ENCODE measurements at regions not wholly inside any gene's neighbourhood (a gene's known extent, or its start where the extent isn't known, plus 50 kb on each side); places are given as distances from the start of the nearest gene placed in this dataset.

DNA sequence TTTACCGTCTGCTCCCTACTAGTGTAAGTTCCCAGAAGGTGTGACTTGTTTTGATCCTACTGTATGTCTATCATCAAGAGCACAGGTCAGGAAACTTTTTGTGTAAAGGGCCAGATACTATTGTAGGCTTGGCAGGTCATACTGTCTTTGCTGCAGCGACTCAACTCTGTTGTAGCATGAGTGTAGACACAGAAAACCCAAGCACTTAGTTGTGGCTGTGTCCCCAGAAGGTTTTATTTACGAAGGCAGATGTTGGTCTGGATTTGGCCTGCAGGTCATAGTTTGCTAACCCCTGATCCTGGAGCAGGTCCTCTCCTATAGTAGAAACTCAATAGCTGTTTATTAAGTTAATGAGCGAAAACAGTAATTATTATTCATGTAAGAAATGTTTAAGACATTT lies 365.9 kb upstream of the B3GALT2 start:
- no peak for DNase-seq (ENCODE audit: low read depth)

DNA sequence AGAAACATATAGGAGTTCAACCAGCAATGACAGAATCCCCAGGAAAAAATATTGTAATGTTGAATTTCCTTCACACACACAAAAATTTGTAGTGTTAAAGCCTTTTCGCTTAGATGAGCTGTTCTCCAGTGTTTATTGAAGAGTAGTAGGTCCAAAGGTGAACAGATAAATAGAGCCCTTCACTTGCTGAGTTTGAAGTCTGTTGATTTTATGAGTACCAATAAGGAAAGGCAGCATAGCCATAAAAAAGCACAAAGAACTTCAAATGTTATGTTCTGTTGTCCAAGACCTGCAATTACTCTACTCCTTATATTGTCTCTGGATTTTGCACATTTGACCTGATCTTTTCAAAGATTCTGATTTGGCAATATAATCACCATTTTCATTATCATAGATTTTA lies 362.7 kb upstream of the B3GALT2 start:
- DNase-seq (ENCODE audit: low read depth), result no peak

DNA sequence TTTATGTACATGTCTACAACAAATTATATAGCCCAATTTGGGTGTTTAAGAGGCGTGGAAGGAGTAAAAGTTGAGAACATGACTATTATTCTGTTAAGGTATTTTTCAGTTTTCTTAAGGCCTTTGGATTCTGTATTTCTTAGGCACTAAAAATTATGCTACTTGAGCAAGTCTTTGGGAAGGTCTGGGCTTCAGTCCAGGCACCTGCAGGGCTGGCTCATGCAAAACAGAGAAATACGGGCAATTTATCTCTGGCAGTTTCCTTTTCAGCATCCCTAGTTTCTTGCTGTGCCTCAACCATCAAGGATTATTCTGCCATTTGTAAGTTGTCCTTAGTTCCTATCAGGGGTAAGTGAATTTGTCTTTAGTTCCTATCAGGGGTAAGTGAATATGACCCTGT lies 358.8 kb upstream of the B3GALT2 start:
- no peak for DNase-seq (ENCODE audit: low read depth)

DNA sequence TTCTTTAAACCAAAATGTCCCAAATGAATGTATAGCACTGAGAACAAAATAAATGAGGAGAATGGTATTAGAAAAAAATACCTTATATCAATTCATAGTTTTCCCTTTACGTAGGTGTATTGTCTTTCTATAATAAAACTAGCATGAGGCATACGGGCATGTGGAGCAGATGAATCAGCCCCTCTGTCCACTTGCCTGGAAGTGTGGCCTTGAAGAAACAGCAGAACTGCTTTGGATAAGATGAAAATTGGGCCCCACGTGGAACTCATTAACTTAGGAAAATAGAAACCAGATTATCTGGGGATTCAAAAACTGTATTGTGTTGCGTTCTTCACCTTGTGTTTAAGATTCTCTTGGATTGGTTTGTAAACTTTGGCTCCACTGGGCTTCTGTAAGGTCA lies 356.8 kb upstream of the B3GALT2 start:
- peak; percentile 31 for DNase-seq (ENCODE audit: low read depth)

DNA sequence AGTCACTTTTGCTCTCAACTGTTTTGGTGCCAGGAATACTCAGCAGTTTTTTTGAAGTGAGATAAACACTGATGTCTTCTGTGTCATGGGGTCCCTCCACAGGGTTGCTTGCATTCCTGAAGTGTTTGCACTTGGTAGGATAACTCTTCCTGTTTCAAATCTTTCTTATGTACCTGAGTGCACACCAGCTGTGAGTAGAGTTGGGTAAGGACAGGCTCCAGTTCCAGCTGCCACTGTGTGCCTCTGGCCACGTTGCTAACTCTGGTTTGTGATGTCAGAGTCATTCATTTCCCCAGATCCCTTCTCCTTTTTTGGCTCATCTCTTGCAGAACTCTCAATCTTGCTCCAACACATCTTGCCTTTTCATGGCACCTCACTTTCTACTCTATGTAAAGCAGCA lies 356.3 kb upstream of the B3GALT2 start:
- DNase-seq (ENCODE audit: low read depth), result no peak

DNA sequence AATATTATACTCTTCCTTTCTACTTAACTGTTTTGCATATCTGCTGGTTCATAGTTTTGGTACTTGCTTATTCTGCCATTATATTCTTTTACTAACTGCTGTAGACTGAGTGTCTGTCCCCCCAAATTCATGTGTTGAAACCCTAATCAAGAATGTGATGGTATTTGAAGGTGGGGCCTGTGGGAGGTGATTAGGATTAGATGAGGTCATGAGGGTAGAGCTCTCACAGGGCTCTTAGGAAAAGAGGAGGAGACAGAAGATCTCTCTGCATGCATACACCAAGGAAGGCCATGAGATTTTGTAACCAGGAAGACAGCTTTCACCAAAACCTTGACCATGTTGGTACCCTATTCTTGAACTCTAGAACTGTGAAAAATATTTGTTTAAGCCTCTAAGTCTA lies 354.1 kb upstream of the B3GALT2 start:
- no peak for DNase-seq (ENCODE audit: low read depth)

DNA sequence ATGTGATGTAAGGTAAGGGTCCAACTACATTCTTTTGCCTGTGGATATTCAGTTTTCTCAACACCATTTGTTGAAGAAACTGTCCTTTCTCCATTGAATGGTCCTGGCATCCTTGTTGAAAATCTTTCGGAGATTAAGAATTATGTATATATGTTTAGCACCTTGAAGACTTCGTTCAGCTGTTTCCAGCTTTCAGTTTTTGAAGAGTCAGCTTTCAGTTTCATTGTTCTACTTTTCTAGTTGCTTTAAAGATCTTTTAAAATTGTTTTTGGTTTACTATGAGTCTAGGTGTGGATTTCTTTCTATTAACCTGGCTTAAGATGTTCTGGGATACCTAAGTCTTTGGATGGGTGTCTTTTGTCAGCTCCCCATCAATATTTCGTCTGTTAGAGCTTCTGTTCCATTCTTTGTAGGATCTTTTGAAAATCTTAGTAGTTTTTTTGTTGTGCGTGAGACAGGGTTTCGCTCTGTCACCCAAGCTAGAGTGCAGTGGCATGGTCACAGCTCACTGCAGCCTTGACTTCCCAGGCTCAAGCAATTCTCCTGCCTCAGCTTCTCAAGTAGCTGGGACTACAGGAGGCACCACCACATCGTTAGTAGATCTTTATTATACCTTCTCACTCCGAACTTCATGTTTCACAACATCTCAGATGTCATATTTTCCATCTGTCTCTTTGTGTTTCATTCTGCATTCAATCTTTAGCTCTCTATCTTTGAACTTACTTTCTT lies 353.5 kb upstream of the B3GALT2 start:
- DNase-seq (ENCODE audit: low read depth), result no peak

DNA sequence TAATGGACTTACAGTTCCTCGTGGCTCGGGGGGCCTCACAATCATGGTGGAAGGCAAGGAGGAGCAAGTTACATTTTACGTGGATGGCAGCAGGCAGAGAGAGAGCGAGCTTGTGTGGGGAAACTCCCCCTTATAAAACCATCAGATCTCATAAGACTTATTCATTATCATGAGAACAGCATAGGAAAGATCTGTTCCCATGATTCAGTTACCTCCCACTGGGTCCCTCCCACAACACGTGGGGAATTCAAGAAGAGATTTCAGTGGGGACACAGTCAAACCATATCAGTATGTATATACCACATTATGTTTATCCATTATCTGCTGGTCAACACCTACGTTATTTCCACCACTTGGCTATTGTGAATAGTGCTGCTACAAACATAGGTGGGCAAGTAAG lies 352.3 kb upstream of the B3GALT2 start:
- DNase-seq (ENCODE audit: low read depth), result no peak

DNA sequence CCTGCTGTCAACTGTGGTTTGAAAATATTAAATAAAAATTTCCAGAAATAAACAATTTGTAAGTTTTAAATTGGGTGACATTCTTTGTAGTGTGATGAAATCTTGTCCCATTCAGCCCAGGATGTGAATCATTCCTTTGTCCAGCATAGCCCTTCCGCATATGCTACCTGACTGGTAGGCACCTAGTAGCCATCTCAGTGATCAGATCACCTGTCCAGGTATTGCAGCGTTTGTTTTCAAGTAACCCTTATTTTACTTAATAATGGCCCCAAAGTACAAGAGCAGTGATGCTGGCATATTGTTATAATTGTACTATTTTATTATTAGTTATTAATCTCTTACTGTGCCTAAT lies 351.6 kb upstream of the B3GALT2 start:
- DNase-seq (ENCODE audit: low read depth), result no peak

DNA sequence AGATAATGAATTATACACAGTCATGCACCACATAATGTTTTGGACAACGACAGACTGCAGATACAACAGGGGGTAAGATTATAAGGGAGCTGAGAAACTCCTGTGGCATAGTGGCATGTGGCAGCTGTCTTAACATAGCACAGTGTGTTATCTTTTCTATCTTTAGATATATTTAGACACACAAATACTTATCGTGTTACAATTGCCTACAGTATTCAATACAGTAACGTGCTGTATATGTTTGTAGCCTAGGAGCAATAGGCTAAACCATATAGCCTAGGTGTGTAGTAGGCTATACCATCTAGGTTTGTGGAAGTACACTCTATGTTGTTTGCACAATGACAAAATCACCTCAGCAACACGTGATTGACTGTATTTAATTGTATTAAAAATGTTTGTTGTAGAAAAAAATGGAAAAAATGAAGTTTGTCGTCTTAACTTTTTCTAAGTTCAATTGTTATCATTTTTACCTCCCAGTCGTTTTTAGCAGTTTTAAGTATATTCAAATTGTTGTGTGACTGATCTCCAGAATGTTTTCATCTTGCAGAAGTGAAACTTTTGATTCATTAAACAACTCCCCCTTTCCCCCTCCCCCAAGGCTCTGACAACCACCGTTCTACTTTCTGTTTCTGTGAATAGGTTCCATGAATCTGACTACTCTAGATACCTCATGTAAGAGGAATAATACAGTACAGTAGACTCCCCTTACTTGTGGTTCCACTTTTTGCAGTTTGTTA lies 351.0 kb upstream of the B3GALT2 start:
- DNase-seq (ENCODE audit: low read depth), result no peak

DNA sequence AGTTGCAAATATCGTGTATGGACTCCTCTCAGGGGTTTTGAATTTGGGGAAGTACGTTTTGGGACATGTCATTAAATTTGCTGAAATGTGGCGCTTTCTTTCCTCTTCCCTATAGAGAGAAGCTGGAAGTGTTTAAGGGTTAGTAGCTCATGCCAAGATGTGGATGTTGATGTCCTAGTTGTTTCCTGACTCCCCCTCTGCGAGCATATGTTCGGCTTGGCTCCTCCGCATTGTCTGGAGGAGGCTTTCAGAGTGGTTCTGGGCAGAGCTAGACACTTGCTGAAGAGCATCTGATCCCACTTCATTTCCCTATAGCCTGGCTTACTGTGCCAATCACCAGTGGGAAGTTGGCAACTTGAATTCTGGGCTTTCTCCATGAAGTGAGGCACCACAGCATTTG lies 347.4 kb upstream of the B3GALT2 start:
- no peak for DNase-seq (ENCODE audit: low read depth)

DNA sequence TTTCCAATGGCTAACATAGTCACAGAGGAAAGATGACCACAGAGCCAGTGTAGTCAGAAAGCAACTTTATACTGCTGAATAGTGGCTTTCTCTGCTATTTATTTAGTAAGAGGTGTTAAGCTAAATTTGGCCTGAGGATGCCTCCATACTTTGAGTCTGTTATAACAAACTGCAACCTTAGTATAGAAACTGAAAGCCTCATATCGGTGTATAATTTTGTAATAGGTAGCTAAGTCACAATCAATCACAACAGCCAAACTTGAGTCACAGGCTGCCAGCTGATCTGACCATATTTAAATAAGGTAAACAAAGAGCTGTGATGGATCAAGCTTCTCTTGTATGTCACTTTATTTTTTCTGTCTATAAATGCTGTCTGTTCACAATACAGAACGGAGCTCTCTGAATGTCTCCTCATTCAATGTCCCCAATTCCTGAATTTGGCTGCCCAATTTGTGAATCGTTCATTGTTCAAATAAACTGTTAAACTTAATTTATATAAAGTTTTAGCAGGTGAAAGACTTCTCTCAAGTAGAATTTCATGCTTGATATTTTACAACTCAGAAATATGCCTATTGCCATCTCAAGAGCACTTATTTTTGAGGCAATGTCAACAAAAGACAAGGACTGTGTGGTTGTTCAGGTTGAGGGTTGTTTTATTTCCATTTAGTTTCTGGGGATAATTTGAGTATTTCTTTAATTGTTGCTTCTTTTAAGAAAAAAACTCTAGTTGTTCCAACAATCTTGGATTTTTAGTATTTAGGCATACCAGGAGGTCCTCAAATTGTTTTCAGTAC lies 339.7 kb upstream of the B3GALT2 start:
- DNase-seq (ENCODE audit: low read depth), result no peak

DNA sequence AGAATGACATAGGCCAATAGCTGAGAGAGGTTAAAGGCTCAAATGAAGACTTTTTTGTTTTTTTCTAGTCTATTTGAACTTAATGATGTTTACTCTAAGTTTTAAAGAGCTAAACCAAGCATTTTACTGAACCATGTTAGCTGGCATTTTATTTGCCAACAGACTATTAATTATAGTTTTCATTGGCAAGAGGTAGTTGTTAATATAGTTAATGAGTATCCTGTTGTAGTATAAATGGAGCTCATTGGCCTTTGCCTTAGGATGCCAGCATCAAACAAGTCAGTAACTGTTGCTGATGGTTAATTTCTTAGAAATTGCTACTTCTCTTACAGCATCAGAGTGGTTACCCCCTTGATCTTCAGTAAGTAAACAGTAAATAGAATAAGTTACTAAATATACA lies 339.0 kb upstream of the B3GALT2 start:
- no peak for DNase-seq (ENCODE audit: low read depth)

DNA sequence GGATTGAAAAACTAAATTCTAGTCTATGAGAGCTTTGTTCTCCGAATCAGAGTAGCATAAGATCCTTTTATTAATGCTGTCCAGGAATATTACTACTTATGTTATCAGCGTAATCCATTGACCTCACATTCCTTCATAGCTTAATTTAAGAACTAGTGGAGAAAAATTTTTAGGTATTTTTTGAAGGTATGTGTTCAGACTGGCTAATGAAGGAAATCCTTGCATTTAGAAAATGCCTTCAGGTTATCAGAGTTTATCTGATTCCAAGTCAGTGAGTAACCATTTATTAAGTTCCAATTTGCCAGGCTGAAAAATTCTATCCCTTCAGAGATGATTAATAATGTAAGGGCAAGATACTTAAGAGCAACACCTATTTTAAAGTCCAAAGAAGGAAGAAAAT lies 338.2 kb upstream of the B3GALT2 start:
- no peak for DNase-seq (ENCODE audit: low read depth)

DNA sequence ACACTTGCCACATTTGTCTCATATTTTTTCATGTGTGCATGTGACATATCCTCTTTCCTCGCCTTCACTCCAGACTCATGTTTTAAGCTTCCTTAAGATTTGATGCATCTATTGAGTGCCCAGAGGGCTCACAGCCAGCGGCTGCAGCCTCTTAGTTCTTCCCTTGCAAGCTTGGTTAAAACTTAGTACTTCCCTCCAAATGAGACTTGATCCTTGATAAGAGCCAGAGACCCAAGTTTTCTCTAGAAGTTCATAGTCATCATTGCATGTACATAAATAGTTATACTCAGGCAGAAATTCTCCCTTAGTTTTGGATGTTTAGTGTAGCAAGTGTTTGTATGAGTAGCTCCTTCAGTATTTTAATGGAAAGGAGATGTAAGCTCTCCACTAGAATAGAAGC lies 337.6 kb upstream of the B3GALT2 start:
- DNase-seq (ENCODE audit: low read depth), result no peak

DNA sequence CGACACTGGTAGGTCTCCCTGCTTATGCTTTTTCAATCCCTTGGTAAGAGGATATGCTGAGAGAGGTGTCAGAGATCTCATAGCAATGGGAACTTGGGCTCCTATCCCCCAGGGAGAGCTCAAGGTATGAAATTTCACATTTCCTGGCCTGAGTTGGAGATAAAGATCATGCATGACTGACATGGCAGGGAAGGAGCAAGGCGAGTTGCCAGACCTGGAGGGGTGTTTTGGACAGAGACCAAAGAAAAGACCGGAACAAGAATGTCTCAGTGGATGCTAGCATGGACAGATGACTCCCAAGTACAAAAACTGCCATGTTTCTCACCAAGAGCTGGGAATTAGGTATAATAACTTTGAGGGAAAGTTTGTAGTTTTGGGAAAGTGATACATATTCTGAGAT lies 334.1 kb upstream of the B3GALT2 start:
- DNase-seq (ENCODE audit: low read depth), result no peak

DNA sequence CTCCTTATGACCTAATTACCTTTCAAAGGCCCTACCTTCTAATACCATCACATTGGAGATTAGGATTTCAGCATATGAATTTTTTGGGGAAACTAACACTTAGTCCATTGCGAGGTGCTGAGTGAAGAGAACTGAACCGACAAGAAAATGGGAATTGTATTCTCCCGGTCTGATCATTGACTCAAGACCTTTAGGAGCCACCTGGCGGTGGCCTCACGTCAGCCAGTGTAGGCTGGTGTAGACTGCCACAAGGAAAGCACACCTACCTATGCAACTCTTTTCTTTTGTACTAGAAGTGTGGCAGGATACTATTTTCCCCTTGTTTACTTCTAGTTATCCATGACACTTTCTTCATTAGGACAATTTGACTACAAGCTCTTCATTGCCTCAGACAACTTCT lies 333.5 kb upstream of the B3GALT2 start:
- no peak for DNase-seq (ENCODE audit: low read depth)

DNA sequence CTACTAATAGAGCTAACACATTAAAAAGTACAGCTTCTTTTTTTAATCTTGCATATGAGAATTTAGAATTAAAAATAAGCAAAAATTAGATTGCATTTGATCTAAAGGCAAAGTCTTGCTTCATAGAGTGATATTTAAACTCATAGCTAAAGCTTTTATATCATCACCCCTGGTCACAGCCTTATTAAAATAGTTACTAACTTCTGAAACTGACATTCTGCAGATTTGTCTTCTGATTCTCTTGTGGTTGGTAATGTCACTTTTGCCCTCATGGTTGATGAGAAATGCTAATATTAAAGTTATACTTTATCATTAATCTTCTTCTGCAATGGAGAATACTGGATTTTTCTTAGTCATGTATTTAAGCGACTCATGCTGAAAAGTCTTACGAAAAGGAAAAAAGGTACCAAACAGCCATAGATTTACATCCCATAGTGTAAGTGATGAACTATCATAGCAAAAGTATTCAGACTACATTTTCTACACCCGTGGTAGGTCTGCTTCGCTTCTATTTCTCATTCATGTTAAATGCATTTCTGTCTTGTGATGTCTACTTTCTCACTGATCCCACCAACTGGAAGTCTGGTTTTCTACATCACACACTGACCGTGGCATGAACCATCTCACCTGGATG lies 330.5 kb upstream of the B3GALT2 start:
- DNase-seq (ENCODE audit: low read depth), result no peak

DNA sequence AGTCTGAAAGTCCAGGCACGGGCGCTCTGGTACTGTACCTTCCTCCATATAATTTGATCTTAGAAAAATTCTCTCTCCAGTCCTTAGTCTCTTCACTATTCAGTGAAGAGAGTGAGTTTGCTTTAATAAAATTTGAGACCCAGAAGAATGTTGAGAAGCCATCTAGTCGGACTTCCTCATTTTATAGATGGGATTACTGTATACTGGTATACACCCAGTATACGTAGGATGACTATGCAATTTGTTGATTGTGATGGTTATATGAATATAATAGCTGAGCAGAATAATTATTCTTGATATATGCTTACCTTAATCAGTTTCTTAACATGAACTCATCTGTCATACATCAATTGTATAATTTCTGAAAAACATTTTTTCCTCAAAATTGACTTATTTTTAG lies 328.0 kb upstream of the B3GALT2 start:
- DNase-seq (ENCODE audit: low read depth), result no peak

DNA sequence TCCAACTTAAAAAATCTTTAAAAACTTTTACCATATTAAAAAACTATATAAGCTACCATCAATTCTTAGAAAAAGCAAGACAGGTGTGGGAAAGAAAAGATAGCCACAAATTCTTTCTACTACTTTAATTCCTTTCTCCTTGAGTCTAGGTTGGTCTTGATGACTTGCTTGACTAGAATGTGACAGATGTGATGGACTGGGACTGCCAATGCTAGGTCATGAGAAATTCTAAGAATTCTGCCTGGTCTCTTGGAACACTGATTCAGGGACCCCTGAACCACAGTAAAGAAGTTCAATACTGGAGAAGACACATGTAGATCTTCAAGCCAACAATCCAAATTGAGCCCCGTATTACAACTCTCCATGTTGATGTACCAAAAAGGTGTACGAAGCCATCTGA lies 326.6 kb upstream of the B3GALT2 start:
- no peak for DNase-seq (ENCODE audit: low read depth)

DNA sequence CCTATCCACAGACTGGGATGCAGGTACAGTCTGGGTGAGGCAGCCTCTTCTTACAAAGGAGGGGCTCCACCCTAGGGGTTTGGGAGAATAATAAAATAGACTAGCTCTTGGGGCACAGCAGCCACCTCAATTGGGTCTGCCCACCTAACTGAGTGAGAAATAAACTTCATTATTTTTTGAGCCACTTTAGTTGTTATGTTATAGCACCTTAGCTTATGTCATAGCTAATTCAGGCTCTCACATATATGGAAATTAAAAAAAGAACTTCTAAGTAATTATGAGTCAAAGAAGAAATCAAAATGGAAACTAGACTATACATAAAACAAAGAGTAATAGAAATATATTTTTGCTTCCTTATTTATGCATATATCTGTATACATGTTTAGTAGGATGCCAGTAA lies 318.5 kb upstream of the B3GALT2 start:
- no peak for DNase-seq (ENCODE audit: low read depth)

DNA sequence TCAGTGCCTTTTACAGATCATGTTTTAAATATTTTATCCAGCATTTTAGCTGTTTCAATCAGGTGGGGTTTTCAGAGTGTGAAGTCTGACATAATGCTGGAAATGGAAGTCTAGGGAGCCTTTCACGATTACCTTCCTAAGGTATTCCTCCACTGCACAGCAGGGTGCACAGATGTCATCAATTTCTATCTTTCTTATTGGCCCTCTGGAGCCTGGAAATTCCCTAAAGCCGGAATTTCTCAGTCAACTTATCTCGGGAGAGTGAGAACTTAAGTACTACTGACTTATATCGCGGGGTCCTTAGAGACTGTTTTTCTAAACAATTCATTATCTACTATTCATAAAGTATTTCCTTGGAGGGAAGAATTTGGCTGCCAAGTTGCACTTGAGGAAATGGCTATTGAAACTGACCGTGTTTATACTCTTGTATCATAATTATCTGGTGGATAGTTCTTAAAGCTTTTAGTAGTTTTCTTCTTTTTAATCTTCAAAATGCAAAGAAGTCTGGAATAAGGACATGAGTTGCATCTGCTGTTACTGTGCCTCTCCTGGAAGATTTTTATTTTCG lies 311.8 kb upstream of the B3GALT2 start:
- DNase-seq (ENCODE audit: low read depth), result no peak
